ENCODE measurements at regions not wholly inside any gene's neighbourhood (a gene's known extent, or its start where the extent isn't known, plus 50 kb on each side); places are given as distances from the start of the nearest gene placed in this dataset.
"Not testable (repeated sequence)": the region's sequence is repeated elsewhere in the genome, so short reads cannot be mapped to it uniquely, and the experiment has no call there.

DNA sequence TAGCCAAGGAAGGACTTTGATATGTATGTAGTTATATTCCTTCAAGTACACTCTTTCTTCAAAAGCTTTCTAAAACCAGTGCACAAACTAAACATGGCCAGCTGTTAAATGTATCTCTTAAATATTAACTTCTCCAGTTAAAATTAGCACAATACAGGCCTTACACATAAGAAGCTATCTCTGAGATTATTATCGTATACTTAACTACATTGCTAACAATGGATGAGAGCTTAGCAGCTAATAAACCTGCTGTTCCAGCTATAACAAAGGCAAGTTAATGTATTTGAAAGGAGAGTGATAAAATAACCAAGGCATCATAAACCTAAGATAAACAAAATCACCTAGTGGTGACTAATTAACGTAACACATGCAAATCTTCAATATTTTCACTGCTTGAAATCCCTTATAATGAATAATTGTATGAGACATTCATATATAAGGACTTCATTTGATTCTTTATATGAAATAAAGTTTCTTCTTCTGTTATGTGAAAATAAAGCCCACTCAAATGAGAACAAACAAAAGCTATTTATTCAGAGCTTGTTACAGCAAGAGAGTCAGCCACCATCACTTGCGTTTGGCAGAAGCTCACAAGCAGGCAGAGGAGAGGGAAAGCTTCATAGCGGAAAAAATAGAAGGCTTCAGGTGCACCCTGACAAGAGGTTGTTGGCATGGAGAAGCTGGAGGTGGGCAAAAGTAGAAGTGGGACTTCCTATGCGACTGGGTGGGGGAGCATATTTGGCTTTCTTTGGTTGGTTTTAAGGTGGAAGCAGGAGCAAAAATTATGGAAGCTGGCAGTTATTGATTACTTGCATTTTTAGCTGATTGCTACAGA, 274.1 kb upstream of the CHRM3 start:
- DNase-seq (ENCODE audit: low spot score), result no peak

DNA sequence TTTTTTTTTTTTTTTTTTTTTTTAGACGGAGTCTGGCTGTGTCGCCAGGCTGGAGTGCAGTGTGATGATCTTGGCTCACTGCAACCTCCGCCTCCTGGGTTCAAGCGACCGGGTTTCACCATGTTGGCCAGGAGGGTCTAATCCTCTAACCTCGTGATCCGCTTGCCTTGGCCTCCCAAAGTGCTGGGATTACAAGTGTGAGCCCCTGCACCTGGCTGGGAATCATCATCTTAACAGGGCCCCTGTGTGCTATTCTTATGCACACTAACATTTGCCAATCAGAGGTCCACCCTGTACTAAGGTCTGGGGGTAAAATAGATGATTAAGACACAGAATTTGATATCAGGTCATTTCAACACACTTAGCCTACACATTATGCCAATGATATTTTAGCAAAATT, 278.7 kb upstream of the CHRM3 start:
- DNase-seq (ENCODE audit: low spot score), result no peak

DNA sequence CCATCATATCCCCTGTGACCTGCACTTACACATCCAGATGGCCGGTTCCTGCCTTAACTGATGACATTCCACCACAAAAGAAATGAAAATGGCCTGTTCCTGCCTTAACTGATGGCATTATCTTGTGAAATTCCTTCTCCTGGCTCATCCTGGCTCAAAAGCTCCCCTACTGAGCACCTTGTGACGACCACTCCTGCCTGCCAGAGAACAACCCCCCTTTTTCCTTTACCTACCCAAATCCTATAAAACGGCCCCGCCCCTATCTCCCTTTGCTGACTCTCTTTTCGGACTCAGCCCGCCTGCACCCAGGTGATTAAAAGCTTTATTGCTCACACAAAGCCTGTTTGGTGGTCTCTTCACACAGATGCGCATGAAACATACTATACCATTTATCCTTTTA, 279.7 kb upstream of the CHRM3 start:
- DNase-seq (ENCODE audit: low spot score), result not testable (repeated sequence)

DNA sequence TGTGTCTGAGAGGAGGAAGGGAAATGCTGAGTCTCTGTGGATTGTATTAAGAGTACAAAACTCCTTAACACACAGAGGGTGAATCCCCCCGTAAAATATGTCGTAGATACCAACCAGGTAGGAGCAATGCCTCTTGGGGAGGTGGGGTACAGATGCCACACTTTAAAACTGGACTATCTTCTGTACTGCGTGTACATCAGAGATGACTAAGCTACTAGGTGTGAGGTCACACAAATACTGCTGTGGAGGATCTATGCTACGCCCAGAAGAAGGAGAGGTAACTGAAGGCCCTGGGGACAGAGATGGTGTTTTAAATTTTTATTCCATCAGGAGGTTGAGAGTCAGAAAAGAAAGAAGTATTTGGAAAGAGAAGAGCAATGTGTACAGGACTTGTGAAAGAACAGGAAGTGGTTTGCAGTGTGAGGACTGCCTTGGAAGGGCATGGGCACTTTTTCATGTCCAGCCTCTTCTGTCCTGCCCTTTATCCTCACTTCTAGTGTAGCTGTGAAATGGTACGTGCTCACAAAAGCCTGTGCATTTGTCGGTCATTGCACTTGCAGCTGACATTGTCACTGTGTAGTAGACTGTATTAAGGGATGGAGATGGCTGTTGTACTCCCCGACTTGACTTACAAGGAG, 287.8 kb upstream of the CHRM3 start:
- DNase-seq (ENCODE audit: low spot score), result no peak

DNA sequence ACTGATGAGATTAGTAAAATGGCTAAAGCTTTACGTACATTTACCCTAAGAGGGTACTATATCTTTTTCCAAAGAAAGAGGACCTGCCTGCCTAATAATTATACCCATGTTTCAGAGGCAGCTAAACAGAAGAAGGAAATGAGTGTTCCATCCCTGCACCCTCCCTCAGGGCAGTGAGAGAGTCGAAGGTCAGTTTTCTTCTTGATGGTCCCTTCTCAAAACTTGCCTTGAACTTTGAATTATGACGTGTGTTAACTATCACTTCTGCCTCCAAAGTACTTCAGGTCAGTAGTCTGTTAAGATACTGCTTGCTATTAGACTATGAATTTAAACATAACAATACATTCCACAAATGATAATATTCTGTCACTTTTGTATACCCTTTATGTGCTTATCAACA, 294.8 kb upstream of the CHRM3 start:
- no peak for DNase-seq (ENCODE audit: low spot score)

DNA sequence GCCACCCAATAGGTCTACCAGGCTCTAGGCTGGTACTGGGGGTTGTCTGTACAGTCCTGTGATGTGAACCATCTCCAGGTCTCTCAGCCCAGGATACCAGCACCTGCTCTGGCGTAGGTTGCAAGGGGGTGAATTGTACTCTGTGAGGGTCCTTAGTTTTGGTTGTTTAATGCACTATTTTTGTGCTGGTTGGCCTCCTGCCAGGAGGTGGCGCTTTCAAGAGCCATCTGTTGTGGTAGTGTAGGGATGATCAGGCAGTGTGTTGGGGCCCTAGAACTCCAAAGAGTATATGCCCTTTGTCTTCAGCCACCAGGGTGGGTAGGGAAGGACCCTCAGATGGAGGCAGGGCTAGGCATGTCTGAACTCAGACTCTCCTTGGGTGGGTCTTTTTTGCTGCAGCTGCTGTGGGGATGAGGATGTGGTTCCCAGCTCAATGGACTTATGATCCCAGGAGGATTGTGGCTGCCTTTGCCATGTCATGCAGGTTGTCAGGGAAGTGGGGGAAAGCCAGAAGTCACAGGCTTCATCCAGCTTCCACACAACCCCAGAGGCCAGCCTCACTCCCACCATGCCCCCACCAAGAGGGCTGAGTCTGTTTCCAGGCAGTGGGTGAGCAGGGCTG, 301.8 kb upstream of the CHRM3 start:
- DNase-seq (ENCODE audit: low spot score), result no peak

DNA sequence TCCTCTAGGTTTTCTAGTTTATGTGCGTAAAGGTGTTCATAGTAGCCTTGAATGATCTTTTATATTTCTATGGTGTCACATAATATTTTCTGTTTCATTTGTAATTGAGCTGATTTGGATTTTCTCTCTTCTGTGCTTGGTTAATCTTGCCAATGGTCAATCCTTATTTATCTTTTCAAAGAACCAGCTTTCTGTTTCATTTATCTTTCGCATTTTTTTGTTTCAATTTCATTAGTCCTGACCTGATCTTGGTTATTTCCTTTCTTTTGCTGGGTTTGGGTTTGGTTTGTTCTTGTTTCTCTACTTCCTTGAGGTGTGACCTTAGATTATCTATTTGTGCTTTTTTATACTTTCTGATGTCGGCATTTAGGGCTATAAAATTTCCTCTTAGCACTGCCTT, 304.4 kb upstream of the CHRM3 start:
- not testable (repeated sequence) for DNase-seq (ENCODE audit: low spot score)

DNA sequence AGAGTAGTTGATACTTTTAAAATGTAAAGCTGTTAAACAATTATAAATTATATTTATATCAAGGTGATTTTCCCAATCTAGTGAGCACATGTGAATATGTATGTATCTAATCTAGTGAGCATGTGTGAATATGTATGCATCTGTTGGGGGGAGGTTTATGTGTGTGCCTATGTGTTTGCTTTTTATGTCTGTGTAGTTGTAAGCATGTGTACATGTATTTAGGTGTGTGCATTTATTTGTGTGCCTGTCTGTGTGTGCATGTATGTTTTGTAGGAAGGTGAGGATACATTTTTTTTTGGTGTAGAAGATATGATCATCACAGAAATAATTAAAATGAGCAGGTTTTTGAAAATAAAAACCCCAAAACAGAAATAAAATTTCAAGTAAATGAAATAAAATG, 318.9 kb upstream of the CHRM3 start:
- no peak for DNase-seq (ENCODE audit: low spot score)

DNA sequence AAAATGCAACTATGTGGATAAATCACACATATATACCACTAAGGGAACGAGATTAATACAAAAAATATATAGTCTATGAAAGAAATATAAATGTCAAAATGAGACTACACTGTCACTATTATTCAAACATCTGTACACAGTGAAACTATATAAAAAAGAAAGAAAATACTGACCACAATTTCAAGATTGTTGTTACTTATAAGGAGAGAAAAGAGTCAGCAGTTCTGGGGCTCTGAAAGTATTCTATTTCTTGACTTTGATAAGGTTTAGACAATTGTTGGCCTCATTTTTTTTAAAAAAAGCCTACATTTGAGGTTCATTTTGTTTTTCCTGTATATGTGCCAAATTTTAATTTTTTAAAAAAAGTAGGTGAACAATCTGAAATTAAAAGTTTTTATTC, 319.3 kb upstream of the CHRM3 start:
- no peak for DNase-seq (ENCODE audit: low spot score)

DNA sequence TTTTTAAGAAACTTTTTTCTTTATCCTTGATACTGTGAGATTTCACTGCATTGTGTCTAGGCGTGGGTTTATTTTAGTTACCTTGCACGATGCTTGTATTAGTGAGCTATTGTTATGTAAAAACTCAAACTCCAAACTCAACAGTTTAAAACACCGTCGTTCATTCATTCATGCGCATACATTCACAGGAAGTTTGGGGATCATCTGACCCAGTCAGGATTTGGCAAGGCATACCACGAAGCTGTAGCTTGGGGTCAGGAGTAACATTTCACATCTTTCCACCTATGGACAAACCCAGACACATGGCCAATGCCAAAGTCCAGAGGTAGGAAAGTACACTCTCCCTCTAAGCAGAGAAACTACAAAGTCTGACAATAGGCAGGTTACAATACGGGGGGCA, 324.6 kb upstream of the CHRM3 start:
- no peak for DNase-seq (ENCODE audit: low spot score)

DNA sequence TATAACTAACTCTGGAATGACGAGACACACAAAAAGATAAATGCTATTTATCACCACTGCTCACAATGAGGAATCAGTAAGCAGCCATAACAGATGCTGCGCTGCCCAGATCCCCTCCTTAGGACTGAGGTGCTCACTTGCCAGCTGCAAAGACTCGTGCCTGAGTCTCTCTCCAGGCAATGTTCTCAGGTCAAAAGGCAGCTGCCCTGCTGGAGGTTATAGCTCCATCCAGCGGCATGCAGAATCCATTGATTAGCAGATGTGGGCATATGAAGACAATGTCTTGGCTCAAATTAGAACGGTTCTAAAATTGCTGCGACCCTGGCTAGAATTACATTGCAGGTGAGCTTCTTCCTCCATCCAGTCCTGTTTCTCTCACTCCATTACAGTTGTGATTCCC, 328.2 kb upstream of the CHRM3 start:
- DNase-seq (ENCODE audit: low spot score), result no peak

DNA sequence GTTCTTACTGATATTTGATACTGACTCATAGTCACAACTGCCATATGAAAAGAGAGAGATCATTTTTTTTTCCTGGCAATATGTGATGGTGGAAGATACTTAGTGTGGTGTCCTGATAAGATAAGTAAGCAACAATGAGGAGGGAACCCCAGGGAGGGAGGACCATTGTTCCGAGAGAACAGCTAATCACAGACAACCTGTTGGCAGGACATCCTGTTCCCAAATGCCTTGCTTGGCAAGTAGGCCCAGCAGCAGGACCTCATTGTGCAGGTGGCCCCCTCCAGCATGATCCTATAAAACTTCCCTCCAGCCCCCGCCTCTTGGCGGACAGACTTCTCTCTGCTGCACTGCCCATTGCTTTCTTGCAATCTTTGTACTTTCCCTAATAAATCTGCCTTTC, 329.4 kb upstream of the CHRM3 start:
- DNase-seq (ENCODE audit: low spot score), result no peak

DNA sequence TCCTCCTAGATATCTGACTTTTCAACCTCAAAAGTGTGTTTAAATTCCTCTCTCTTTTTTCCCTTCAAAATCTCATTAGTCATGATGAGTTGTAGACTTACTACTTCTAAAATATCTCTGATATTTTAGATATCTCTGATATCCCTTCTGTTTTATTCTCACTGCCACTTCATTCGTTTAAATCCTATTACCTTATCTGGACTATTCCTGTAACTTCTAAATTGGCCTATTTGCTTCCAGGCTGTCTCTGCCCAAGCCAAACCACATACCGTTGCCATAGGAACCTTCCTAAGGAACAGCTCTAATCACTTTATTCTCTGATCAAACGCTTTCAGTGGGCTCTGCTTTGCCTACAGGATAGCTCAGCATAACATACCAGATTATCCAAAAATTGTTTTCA, 333.1 kb upstream of the CHRM3 start:
- DNase-seq (ENCODE audit: low spot score), result no peak

DNA sequence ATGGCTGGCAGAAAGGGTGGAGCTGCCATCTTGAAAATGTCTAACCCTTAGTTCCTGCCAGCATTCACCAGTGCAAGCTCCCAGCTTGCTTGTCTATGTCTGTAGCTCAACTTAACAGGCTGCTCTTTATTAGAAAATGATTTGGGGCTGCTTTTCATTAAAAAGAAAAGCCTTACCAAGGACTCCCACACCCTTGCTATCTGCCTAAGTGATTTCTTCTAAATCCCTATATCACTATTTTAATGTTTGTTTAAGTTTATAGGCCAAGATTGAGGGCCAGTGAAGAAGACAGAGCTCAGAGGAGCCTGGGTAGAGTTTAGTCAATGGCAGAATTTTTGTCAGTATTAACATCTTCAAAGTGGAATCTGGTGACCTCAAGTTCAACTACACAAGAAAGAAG, 336.8 kb upstream of the CHRM3 start:
- no peak for DNase-seq (ENCODE audit: low spot score)

DNA sequence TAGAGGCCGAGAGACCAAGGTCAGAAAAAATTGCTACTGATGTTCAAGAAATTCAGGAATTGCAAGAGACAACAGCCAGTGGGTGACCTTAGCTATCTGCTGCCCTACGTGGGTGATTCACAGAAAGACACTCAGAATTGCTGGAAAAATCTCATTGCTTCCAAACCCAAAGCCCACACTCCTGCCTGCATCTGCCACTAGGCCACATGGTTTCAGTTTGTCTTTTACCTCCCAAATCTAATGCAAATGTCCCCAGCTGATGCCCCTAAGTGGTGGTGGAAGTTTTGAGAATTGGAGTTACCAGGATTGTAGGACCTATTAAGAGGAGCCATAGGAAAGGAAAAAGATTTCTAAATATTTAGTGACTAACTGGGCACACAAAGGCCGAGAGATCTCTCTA, 341.5 kb upstream of the CHRM3 start:
- no peak for DNase-seq (ENCODE audit: low spot score)

DNA sequence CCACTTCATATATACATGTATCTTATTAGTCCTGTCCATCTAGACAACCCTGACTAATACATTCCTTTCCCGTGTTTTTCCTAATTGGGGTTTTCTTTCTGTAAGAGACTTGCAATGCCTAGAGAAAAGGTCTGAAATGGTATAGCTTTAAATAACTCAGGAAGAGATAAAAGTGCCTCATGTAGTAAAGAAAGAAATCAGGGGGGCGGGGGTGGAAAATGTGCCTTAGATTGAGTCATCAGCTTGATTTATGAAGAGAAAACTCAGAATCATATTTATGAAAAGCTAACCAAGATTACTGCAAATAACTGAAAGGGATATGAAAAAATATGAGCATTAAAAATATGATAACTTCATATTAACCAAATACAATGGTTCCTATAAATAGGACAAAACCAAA, 345.8 kb upstream of the CHRM3 start:
- no peak for DNase-seq (ENCODE audit: low spot score)

DNA sequence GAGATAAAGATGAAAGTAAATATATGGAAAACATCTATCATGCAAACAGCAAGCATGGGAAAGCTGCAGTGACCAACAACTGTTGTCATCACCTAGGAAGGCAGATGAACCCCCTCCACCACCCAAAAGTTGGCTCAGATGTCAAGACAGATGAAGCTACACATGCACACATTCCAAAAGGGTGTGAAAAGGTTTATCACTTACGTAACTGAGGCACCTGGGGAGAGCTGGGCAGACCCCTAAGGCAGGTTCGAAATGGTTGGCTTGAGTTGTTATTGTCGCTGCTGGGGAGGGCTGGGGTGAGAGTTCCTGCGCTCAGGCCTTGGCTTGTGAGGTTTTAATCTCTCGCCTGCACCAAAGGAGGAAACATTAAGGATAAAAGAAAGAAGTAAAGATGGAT, 355.1 kb upstream of the CHRM3 start:
- DNase-seq (ENCODE audit: low spot score), result no peak

DNA sequence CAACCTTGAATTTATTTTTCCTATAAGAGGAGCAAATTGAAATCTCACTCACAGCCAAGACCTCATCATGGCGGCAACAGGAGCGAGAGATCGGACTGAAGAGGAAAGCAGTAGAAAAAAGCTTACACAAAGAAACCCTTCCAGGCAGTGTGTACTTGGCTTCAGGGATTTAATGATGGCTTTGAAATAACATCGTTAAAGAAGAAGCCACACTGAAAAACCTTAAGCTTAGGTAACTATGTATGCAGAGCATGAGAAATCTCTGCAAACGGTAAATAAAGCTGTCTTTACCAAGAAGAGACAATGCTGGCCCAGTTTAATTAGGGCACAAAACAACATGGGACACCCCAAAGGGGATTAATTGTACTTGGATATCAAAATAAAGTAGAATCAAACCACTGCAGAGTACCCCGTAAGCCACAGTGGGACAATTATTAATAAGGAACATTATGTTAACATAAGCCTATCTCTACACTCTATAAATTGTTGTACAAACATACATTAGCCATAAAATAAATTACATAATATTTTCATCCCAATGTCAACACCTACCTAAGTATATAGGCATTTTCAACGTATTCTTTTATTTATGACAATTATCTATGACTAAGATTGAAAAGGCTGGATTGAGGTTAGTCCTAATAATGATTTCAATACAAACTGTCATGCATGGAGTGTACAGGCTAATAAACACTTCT, 360.2 kb upstream of the CHRM3 start:
- no peak for DNase-seq (ENCODE audit: low spot score)

DNA sequence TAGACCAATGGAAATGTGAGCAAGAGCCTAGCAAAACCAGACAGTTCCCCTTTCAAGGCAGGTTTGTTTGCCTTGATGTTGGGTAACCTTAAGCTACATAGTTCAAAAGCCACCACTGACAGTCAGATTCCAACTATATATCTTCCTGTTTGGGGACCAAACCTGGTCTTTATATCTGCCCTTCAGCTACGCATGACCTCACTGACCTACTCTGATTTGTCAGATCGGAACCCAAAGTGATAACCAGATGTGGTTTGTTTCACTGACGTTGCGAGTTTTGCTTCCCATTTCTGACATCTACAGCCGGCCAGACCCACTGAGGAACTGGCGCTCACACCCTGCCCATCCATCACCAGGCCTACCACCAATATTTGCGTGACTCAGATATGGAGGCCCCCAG, 361.1 kb upstream of the CHRM3 start:
- no peak for DNase-seq (ENCODE audit: low spot score)

DNA sequence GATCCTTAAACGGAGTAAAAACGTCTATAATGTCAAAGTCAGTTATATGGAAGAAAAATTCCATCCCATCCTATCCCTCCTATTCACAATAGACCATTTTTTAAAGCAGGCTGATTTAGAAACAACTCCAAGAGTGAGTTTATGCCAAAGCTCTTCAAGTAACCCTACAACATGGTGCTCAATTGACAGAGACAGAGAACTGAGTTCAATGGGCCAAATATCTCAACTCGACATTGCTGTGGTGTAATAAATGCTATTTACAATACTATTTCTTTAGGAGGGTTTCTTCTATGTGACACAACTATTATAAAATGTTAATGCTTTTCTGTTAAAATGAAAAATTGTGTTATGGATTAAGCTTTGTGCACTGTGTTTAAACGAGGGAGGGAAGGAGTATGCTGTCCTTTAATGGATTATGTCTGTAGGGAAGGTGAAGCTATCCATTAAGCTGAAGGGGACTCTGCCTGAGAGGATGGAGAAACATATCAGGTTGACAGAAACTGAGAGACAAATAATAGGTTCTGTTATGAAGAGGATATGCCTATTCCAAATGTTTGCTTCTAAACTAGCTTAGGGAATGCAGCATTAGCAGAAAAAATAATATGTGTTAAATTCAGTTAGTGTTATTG, 362.5 kb upstream of the CHRM3 start:
- DNase-seq (ENCODE audit: low spot score), result no peak

DNA sequence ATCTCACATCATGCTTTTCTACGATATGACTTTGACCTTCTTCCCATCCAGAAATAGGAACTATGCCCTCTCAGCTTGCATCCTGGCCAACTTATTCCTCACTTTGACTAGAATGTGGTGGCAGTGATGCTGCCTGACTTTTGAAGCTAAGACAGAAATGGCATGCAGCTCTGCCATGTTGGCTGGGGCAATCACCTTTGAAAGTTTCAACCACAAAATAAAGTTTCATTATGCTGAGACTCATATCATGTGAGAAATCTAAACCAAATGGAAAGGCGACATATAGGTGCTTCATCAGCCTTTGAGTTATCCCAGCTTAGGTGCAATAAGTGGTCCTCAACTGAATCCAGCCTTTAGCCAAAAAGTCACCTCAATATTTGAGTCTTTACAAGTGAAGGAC, 370.0 kb upstream of the CHRM3 start:
- no peak for DNase-seq (ENCODE audit: low spot score)

DNA sequence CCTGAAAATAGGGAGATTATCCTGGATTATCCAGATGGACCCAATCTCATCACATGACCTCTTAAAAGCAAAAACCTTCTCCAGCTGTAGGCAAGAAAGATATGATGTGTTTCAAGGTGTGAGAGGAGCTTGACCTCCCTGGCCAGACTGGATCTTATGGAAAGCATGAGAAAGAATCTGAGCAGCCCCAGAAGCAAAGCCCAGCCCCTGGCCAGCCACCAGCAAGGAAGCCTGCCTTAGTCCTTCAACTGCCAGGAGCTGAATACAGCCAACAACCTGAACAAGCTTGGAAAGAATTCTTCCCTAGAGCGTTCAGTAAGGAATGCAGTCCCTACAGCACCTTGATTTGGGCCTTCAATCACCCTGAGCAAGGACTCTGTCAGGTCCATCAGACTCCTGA, 375.0 kb upstream of the CHRM3 start:
- no peak for DNase-seq (ENCODE audit: low spot score)

Data from mucosa of gallbladder (tissue), 1 donor.